ENCODE measurements at regions not wholly inside any gene's neighbourhood (a gene's known extent, or its start where the extent isn't known, plus 50 kb on each side); places are given as distances from the start of the nearest gene placed in this dataset.
A peak's percentile ranks its signal among the peaks of the same experiment; 100 is the strongest.

DNA sequence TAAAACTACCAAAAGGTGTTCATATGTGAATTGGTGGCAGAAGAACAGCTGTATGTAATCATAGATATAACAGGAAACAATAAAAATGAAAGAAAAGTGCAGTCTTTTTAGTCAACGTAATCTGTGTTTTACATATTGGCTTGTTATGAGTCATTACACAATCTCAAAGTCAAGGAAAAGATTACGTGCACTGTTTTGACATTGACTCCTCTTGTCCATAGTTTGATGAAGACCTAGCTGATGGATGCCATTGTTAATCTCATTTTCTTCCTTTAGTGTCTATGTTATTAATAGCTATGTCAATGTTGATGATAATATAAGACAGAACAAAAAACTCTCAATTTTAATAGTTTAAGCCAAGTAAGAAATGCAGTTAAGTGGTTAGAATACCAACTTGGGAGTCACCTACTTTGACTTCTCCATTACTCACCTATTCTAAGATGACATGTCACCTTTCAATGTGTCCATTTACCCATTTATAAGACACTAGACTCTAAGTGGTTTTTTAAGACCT is 84.5 kb upstream of the SAMSN1 start (continued):
- TF ChIP-seq FIP1L1 (IDR thresholded peaks at IDR 0.05; ENCODE audit: low read depth, low read length, poor library complexity, severe bottlenecking) (no peak), POLR2H (tag; IDR thresholded peaks at IDR 0.05; ENCODE audit: low read depth) (peak; percentile 53; the same call in 1 of the 2 replicates), ZNF79 (CRISPR knock-in tag; IDR thresholded peaks at IDR 0.05; ENCODE audit: low read depth) (no peak), CREM (IDR thresholded peaks at IDR 0.05; ENCODE audit: low read depth) (peak; percentile 53; the same call in 1 of the 2 replicates), SMAD1 (IDR thresholded peaks at IDR 0.05; ENCODE audit: low read depth, low read length, partially characterized antibody) (no peak), JUNB (CRISPR knock-in tag; conservative IDR thresholded peaks at IDR 0.05) (peak; percentile 49; the same call in 1 of the 2 replicates), MAFK (IDR thresholded peaks at IDR 0.05; ENCODE audit: low read length) (peak; percentile 13; the same call in 1 of the 2 replicates), CBFA2T3 (IDR thresholded peaks at IDR 0.05) (peak; percentile 92), FUS (optimal IDR thresholded peaks at IDR 0.05; ENCODE audit: low read depth, low read length) (no peak), MEF2A (IDR thresholded peaks at IDR 0.05; ENCODE audit: control insufficient read depth, low read depth, low read length) (peak; percentile 13; the same call in 1 of the 2 replicates), MECOM (CRISPR knock-in tag; IDR thresholded peaks at IDR 0.05) (peak; percentile 19; the same call in 1 of the 2 replicates)
- TF ChIP-seq, protein P1, sequence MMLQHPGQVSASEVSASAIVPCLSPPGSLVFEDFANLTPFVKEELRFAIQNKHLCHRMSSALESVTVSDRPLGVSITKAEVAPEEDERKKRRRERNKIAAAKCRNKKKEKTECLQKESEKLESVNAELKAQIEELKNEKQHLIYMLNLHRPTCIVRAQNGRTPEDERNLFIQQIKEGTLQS (IDR thresholded peaks at IDR 0.05): peak; percentile 94
- TF ChIP-seq, protein P1 (CRISPR knock-in tag; conservative IDR thresholded peaks at IDR 0.05): 0 out of 2 replicates have a peak, but pooled peaks have one; percentile 23
- TF ChIP-seq, protein P2, sequence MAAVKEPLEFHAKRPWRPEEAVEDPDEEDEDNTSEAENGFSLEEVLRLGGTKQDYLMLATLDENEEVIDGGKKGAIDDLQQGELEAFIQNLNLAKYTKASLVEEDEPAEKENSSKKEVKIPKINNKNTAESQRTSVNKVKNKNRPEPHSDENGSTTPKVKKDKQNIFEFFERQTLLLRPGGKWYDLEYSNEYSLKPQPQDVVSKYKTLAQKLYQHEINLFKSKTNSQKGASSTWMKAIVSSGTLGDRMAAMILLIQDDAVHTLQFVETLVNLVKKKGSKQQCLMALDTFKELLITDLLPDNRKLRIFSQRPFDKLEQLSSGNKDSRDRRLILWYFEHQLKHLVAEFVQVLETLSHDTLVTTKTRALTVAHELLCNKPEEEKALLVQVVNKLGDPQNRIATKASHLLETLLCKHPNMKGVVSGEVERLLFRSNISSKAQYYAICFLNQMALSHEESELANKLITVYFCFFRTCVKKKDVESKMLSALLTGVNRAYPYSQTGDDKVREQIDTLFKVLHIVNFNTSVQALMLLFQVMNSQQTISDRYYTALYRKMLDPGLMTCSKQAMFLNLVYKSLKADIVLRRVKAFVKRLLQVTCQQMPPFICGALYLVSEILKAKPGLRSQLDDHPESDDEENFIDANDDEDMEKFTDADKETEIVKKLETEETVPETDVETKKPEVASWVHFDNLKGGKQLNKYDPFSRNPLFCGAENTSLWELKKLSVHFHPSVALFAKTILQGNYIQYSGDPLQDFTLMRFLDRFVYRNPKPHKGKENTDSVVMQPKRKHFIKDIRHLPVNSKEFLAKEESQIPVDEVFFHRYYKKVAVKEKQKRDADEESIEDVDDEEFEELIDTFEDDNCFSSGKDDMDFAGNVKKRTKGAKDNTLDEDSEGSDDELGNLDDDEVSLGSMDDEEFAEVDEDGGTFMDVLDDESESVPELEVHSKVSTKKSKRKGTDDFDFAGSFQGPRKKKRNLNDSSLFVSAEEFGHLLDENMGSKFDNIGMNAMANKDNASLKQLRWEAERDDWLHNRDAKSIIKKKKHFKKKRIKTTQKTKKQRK (IDR thresholded peaks at IDR 0.05; ENCODE audit: borderline replicate concordance, low read depth, low read length): no peak
- TF ChIP-seq, protein P3, sequence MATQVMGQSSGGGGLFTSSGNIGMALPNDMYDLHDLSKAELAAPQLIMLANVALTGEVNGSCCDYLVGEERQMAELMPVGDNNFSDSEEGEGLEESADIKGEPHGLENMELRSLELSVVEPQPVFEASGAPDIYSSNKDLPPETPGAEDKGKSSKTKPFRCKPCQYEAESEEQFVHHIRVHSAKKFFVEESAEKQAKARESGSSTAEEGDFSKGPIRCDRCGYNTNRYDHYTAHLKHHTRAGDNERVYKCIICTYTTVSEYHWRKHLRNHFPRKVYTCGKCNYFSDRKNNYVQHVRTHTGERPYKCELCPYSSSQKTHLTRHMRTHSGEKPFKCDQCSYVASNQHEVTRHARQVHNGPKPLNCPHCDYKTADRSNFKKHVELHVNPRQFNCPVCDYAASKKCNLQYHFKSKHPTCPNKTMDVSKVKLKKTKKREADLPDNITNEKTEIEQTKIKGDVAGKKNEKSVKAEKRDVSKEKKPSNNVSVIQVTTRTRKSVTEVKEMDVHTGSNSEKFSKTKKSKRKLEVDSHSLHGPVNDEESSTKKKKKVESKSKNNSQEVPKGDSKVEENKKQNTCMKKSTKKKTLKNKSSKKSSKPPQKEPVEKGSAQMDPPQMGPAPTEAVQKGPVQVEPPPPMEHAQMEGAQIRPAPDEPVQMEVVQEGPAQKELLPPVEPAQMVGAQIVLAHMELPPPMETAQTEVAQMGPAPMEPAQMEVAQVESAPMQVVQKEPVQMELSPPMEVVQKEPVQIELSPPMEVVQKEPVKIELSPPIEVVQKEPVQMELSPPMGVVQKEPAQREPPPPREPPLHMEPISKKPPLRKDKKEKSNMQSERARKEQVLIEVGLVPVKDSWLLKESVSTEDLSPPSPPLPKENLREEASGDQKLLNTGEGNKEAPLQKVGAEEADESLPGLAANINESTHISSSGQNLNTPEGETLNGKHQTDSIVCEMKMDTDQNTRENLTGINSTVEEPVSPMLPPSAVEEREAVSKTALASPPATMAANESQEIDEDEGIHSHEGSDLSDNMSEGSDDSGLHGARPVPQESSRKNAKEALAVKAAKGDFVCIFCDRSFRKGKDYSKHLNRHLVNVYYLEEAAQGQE (IDR thresholded peaks at IDR 0.05; ENCODE audit: borderline replicate concordance): peak; percentile 14; the same call in 1 of the 2 replicates
- TF ChIP-seq, protein P3 (CRISPR knock-in tag; IDR thresholded peaks at IDR 0.05; ENCODE audit: low read depth): no peak

Data from K562 (cell line).